ENCODE measurements at regions not wholly inside any gene's neighbourhood (a gene's known extent, or its start where the extent isn't known, plus 50 kb on each side); places are given as distances from the start of the nearest gene placed in this dataset.

GRCh38 chr15:81643771-81644170 is 269.8 kb upstream of the TMC3 start (continued):
- no peak for TF ChIP-seq KLF16 (IDR thresholded peaks at IDR 0.05)
- TF ChIP-seq SNAPC5 (CRISPR knock-in tag; IDR thresholded peaks at IDR 0.05) = no peak
- TF ChIP-seq HDGF (IDR thresholded peaks at IDR 0.05) = no peak
- TF ChIP-seq HDAC8 (tag; IDR thresholded peaks at IDR 0.05) = no peak

GRCh38 chr15:81642451-81642990 is 268.5 kb upstream of the TMC3 start:
- Histone ChIP-seq H3K4me1 (replicated peaks in 1 of 2; ENCODE audit: control insufficient read depth in 2 of 2, insufficient read depth in 2 of 2, low read length in 2 of 2) (no peaks in the 10 kb centered on the region), H3K9me3 (replicated peaks; ENCODE audit: control insufficient read depth, insufficient read depth, low read depth, low read length) (no peaks in the 10 kb centered on the region), H3K27me3 (ENCODE audit: control insufficient read depth in 2 of 2, insufficient read depth in 2 of 2, low read length in 2 of 2) (peaks cover 0 to 4% of the 10 kb centered on the region in 2 experiments; a peak in 1 of 5 replicates), H3K27ac (ENCODE audit: extremely low read depth, low read depth, low read length) (no peak overlapping the region), H4K20me1 (replicated peaks; ENCODE audit: control insufficient read depth, insufficient read depth, low read length) (no peaks in the 10 kb centered on the region), H3K36me3 (ENCODE audit: control insufficient read depth, insufficient read depth, low read length) (no peaks in the 10 kb centered on the region), H2AFZ (ENCODE audit: low read depth, low read length) (no peak overlapping the region), H3K4me2 (ENCODE audit: insufficient read depth, low read length) (no peak overlapping the region), H3K9ac (ENCODE audit: insufficient read depth in 1 of 2, low read depth in 2 of 2, low read length in 2 of 2) (no peak overlapping the region), H3K4me3 (no peak overlapping the region), H3K9me1 (ENCODE audit: control insufficient read depth, insufficient read depth, low read length) (no peaks in the 10 kb centered on the region), H3K79me2 (ENCODE audit: control insufficient read depth, insufficient read depth, low read length) (no peaks in the 10 kb centered on the region)
- FAIRE-seq (no peak), ATAC-seq (no peak), DNase-seq (ENCODE audit: extremely low read depth in 1 of 4, low spot score in 3 of 4) (no peak)
- no TSS peak for BruUV-seq (replicated peaks)
- CTCF ChIA-PET (ENCODE audit: low intra/inter-chr PET ratio) = no interaction called here
- intact Hi-C loops (cut with micrococcal nuclease) = no loop called here
- POLR2A ChIA-PET = no interaction called here
- 3% methylated on average over 4 of the region's 4 CpGs for WGBS (ENCODE audit: insufficient coverage, low coverage, missing lambda C conversion rate)
- in situ Hi-C loops (cut with MboI) = no loop called here
- TF ChIP-seq ZNF277 (CRISPR knock-in tag; IDR thresholded peaks at IDR 0.05; ENCODE audit: borderline replicate concordance) (no peak), THAP12 (CRISPR knock-in tag; IDR thresholded peaks at IDR 0.05) (no peak), CREM (IDR thresholded peaks at IDR 0.05; ENCODE audit: low read depth) (no peak), ETS1 (conservative IDR thresholded peaks at IDR 0.05; ENCODE audit: control insufficient read depth, low read depth, low read length) (no peak), BRF1 (IDR thresholded peaks at IDR 0.05; ENCODE audit: borderline replicate concordance, extremely low read depth, insufficient read length) (no peak), NFXL1 (CRISPR knock-in tag; IDR thresholded peaks at IDR 0.05) (no peak), TAF15 (IDR thresholded peaks at IDR 0.05; ENCODE audit: low read depth, low read length) (no peak), HMG20B (CRISPR knock-in tag; IDR thresholded peaks at IDR 0.05) (no peak), ZNF655 (CRISPR knock-in tag; IDR thresholded peaks at IDR 0.05) (no peak), ELK3 (CRISPR knock-in tag; IDR thresholded peaks at IDR 0.05) (no peak)
